HG02938 (cell line): ENCODE measurements at regions not wholly inside any gene's neighbourhood (a gene's known extent, or its start where the extent isn't known, plus 50 kb on each side); places are given as distances from the start of the nearest gene placed in this dataset.
"Not testable (repeated sequence)": the region's sequence is repeated elsewhere in the genome, so short reads cannot be mapped to it uniquely, and the experiment has no call there.

Experiments used
- ATAC-seq: cut with Tn5 transposase; IDR thresholded peaks from one replicate; pipeline ENCODE4 v1.9.1; 2021; ENCODE audit warnings: mild to moderate bottlenecking, moderate library complexity; ENCODE audit not compliant: unreplicated experiment

GRCh38 chr12:41697161-41697560, 447.5 kb downstream of the GXYLT1 start:
- ATAC-seq, result no peak

GRCh38 chr12:41684997-41685396, 459.7 kb downstream of the GXYLT1 start:
- no peak for ATAC-seq

GRCh38 chr12:41683513-41684240, 461.0 kb downstream of the GXYLT1 start:
- no peak for ATAC-seq

GRCh38 chr12:41683023-41683422, 461.7 kb downstream of the GXYLT1 start:
- ATAC-seq, result no peak

- ATAC-seq, result no peak
Observed at GRCh38 chr12:41681898-41682297, 462.8 kb downstream of the GXYLT1 start.

- ATAC-seq, result no peak
Observed at GRCh38 chr12:41680155-41680554, 464.5 kb downstream of the GXYLT1 start.

GRCh38 chr12:41663598-41664265, 475.6 kb downstream of the PDZRN4 start:
- ATAC-seq, result no peak

GRCh38 chr12:41661141-41661765, 473.1 kb downstream of the PDZRN4 start:
- no peak for ATAC-seq

GRCh38 chr12:41656454-41656853, 468.3 kb downstream of the PDZRN4 start:
- no peak for ATAC-seq

- no peak for ATAC-seq
Observed at GRCh38 chr12:41653386-41654326, 465.5 kb downstream of the PDZRN4 start.

- no peak for ATAC-seq
Observed at GRCh38 chr12:41652981-41653380, 464.9 kb downstream of the PDZRN4 start.

GRCh38 chr12:41645624-41646023, 457.5 kb downstream of the PDZRN4 start:
- ATAC-seq, result no peak

GRCh38 chr12:41642808-41643207, 454.7 kb downstream of the PDZRN4 start:
- ATAC-seq, result not testable (repeated sequence)

GRCh38 chr12:41636653-41637052, 448.5 kb downstream of the PDZRN4 start:
- no peak for ATAC-seq

GRCh38 chr12:41635626-41636364, 447.7 kb downstream of the PDZRN4 start:
- no peak for ATAC-seq

GRCh38 chr12:41634091-41634490, 446.0 kb downstream of the PDZRN4 start:
- no peak for ATAC-seq

- ATAC-seq, result no peak
Observed at GRCh38 chr12:41629611-41630010, 441.5 kb downstream of the PDZRN4 start.

GRCh38 chr12:41627476-41627875, 439.4 kb downstream of the PDZRN4 start:
- ATAC-seq, result no peak

GRCh38 chr12:41624571-41624970, 436.5 kb downstream of the PDZRN4 start:
- no peak for ATAC-seq
